HG02885 (cell line): ENCODE measurements at regions not wholly inside any gene's neighbourhood (a gene's known extent, or its start where the extent isn't known, plus 50 kb on each side); places are given as distances from the start of the nearest gene placed in this dataset.

Experiments
- ATAC-seq: cut with Tn5 transposase; IDR thresholded peaks from one replicate; pipeline ENCODE4 v1.9.1; 2021; ENCODE audit warnings: mild to moderate bottlenecking; ENCODE audit not compliant: unreplicated experiment, poor library complexity

DNA sequence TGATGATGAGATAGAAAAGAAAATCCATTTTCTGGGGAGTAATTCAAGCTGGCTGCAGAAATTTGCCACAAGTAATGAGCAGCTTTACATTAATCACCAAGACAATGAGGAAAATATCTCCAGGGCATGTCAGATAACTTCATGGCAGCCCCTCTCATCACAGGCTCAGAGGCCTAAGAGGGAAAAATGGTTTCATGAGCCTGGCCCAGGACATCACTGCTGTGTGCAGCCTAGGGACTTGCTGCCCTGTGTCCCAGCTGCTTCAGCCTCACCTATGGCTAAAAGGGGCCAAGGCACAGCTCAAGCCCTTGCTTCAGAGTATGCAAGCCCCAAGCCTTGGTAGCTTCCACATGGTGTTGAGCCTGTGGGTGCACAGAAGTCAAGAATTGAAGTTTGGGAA lies 161.7 kb downstream of the OPA1 start:
- no peak for ATAC-seq

DNA sequence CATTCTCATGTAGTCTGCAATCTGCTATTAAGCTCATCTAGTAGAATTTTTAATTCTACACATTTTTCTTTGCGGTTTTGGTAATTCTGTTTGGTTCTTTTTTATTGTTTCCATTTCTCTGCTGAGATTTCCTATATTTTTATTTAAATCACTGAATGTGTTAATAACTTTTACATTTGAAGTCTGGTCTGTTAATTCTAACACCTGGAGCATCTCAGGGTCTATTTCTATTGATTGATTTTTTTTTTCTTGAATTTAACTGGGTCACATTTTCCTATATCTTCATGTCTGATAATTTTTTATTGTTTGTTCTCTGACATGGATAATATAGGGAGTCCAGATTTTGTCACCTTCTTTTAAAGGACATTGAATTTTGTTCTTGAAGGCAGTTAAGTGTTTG lies 163.5 kb downstream of the OPA1 start:
- ATAC-seq: no peak

DNA sequence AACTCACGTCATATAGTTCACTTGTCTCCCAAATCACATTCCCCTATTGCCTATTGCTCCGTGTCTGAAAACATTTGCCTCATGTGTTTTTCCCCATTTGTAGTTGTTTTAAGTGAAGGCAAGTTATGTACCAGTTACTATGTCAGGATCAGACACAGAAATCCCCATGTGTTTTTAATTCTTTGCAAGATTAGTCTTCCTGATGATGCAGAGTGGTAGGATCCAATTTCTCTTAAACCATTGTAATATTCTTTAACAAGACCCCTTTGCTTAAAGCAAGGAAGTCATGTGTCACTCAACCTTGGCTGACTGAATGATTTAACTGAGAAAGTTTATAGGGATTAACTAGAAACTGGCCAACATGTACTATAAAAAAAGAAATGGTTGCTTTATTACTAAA lies 164.4 kb downstream of the OPA1 start:
- ATAC-seq: no peak

DNA sequence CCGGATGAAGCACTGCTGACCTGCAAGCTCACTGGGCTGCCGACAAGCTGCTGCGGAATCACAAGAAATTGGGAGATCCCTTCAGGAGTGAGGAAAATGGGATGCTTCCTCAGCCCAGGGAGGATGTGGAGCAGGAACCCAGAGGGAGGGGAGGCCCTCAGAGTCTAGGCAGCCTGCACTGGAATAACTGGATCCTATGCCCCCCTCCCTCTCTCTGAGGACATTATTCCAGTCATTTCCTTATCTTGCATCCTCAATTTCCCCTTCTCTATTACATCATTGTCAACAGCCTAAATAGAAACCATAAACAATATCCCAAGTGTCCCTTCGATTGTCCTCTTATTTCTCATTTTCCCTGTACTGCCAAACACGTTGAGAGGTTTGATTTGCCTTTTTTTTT lies 169.0 kb downstream of the OPA1 start:
- no peak for ATAC-seq

DNA sequence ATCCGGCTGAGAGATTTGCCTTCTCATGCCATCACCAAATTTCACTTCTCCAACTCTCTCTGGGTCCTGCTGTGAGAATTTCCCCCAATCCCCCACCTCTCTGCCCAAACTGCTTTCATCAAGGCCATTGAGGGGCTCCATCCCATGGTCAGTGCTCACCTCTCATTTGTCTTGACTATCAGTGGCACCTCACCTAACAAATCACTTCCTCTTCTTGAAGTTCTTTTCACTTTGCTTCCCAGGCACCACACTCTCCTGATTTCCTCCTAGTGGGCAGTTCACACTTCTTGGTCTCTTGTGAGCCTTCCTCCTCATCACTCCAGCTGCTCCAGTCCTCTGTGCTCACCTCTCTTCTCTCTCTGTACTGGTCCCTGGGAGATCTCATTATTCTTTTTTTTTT lies 169.6 kb downstream of the OPA1 start:
- no peak for ATAC-seq

DNA sequence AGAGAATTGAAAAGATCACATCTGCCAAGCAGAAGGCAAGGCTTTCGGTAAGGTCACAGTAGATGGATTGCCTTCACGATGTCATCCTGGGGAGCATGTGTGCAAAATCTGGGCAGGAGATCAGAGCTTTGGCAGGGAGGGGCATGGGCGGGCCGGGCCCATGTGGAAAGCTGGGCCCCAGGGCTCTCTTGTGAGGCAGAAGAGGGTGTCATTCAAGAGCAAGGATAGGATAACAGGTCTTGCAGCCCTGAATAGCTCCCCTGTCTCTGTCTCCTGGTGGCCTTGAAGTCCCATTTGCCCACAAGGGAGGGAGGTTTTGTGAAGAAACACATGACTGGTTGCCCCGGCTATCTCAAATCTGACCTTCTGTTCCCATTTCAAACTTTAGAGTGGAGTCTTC lies 172.0 kb downstream of the OPA1 start:
- ATAC-seq: no peak

DNA sequence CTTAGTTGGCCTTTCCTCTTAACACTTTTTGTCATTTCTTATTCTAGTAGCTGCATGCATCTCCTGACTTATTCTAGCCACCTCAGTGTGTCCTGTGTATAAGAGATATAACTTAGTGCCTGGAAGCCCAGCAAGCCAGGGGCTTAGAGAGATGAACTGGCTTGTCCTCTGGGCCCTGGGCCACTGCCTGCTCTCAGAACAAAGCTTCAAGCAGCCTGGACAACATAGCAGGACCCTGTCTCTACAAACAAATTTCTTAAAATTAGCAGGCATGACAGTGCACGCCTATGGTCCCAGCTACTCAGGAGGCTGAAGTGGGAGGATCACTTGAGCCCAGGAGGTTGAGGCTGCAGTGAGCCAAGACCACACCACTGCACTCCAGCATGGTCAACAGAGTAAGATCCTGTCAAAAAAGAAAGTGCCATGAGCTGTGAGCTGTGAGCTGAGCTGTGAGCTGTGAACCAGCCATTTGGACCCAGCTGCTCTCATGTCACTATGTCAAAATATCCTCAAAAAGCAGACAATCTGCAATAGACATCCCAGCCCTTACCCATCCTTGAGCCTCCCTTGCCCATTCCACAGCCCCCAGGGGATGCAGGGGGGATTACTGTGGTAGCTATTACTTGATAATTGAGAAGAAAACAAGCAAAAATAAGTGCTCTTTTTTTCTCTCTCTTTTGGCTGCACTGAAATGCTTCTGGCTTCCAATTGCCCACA lies 174.5 kb downstream of the OPA1 start:
- no peak for ATAC-seq

DNA sequence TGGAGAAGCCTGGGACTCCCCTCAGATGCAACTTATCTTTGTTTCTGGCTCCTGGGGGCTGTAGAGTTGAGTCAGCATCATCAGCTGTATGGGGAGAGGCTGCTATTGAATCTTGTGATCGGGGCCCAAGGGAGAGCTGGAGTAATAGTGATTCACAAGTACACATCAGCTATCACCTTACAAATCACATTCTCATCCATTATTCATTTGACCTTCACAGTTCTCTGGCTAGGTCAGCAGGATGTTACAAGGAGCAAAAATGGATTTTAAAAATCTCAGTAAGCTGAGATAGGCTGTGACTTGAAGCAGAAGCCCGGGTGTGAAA lies 175.0 kb downstream of the OPA1 start:
- no peak for ATAC-seq

DNA sequence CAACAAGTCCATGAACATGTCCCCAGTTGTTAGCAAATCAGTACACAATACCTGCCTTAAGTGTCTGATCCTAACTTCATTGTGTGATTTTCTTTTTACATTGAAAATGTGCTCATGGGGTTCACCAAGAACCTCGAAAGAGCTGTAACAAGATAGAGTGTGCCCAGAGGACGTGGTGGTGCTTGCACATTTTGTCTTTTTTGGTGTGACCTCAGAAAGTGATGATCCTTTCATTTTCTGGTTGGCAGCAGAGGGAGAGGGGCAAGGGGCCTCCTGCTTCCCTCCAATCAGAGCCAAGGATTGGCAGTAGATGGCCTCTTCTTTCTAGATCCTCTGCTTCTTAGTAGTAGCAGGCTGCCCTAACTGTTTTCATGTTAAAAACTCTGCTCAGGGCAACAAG lies 176.4 kb downstream of the OPA1 start:
- ATAC-seq: no peak

DNA sequence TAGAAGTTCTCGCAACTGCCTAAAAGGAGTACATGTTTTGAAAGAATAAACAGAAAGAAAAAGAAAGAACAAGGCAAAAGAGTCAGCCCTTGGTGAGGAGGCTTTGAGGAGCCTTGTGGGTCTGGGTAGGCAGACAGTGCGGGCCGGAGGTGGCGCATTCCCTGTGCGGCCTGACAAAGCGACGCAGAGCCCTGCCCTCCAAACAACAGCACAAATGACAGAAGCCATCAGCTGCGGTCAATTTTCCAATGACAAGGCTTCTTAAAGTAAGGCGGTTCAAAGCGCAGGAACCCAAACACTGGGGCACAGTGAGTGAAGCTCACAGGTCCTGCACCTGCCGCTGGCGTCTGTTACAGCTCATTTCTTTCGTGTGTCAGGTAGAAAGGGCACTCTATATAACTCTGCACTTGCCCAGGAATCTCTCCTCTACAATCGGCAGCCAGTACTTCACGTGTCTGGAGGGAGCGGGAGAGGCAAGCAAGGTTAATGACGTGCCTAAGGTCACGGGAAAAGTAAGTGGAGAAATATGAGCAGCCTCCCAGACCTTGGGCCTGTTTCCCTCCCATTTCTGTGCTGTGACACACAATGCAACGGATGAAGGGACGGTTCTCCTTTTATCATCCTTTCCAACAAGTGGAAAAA lies 178.1 kb downstream of the OPA1 start:
- no peak for ATAC-seq

DNA sequence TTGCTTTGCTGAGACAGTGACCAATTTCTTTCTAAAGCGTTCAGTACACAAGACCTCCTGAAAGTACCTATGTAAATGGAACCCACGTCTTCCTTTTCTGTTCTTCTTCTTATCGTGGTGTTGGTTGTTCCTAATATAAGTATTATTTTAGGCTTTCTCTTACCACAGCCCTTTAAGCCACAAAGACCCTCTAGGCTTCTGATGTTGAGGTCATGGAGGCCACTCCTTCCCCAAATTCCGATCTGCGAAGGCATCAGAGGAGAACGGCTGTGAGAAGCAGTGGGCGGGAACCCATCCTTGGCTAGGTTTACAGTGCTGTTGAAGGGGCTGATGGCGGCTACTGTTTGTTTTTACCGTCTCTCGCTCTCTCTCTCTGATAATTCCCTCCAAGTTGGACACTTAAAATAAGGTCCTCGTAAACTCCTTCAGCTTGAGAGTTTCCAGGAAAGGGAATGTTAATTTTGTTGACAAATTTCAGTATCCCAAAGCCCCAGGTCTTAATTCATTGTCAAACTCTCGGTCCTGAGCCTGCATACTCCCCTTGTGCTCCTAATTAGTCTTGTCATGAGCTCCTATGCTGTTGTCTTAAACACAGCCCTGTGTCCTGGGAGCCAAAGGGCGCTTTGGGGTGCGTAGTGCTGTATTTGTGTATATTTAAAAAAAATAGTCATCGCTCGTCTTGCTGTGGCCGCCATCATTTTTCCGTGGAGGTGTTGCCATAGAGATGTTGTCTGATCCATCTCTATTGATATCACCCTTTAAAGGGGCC lies 178.8 kb downstream of the OPA1 start:
- no peak for ATAC-seq

DNA sequence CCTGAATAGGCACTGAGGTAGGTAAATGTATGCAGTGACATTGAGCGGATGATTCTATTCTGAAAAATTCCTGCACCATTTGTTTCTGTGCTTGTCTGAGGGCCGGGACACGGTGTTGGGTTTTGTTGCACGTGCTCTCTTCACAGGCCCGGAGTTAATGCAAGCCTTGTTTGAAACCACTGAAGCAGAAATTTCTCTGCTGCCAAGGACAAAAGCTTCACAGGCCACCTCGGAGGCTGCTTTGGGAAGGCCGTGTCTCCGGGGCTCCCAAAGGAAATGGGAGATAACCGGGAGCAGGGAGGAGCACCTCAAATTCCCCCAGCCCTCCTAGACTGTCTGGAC lies 179.4 kb downstream of the OPA1 start:
- ATAC-seq: no peak

DNA sequence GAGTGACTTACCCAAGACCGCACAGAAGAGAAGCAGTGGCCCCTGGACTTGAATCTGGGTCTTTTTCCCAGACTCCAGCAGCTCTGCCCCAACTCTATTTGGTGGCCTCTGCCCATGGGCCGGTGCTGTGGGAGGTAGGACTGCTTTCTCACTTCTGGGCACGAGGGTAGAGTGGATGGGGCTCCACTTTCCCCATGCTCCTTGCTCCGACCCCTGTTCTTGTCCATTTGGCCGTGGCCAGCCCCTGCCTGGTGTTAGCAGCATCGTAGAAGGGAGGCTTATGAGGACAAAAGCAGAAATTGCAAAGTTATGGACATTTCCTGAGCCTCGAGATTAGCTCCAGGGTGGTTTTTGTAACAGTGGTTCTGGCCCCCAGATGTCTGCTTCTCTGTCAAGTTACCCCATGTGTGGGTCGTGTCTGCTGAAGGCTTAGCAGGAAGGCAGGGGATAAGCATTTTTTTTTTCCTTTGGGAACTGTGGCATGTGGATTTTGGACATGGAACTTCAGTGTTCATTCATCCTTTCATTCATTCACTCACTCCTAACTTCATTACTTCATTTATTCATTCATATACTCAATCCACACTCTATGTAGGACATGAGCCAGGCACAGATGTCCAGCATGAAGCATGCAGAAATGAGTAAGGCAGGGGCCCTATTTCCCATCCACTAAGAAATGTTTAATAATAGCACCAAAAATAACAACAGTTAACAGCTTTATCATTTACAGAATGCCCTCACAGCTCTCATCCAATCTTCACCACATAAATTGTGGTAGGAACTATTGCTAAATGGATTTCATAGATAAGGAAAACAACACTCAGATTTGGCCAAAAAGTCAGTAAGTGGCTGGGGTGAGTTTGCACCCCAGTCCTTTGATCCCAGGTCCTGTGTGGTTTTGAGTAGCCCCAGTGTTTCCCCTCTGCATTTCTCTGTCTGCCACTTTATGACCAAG lies 180.5 kb downstream of the OPA1 start:
- no peak for ATAC-seq

DNA sequence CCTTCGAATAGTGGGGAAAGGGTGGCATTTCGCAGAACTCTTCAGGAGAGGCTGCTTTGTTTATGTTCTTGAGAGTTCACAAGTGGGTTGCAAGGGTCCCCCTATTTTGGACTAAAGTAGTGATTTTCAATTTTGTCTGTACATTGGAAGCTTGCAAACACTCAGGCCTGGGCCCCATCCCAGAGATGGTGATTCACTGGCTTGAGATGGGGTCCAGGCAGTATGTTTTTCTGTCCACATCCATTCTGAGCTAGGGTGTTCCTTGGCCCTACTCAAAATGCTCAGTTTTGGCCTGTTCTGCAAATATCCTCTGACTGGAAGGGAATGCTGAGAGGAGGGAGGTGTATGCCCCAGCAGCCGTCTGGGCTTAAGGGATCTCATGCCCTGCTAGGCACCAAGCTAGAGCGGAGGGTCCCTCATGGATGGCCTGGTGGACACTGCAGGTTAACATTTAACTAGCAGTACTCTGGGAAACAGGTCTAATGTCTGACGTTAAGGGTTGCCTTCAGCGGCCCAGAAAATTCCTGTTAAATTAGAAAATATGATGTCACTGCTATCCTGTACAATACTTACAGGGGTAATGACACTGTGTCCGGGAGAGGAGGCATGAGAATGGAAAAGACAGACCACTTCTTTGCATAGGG lies 181.4 kb downstream of the OPA1 start:
- no peak for ATAC-seq

DNA sequence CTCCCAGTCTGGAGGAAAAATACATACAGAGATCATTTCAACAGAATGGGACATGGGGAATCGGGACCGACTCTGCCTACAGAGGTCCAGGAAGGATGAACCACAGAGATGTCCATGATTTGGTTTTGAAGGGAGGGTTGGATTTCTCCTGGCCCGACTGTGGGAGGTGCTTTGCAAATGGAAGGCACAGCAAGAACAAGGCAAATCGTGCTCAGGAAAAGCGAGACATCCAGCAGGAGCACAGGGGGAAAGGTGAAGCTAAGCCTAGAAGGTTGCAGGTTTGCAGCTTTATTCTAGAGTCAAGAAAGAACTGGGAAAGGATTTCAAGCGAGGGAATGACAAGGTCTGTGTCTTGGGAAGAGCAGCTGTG lies 181.9 kb downstream of the OPA1 start:
- ATAC-seq: no peak

DNA sequence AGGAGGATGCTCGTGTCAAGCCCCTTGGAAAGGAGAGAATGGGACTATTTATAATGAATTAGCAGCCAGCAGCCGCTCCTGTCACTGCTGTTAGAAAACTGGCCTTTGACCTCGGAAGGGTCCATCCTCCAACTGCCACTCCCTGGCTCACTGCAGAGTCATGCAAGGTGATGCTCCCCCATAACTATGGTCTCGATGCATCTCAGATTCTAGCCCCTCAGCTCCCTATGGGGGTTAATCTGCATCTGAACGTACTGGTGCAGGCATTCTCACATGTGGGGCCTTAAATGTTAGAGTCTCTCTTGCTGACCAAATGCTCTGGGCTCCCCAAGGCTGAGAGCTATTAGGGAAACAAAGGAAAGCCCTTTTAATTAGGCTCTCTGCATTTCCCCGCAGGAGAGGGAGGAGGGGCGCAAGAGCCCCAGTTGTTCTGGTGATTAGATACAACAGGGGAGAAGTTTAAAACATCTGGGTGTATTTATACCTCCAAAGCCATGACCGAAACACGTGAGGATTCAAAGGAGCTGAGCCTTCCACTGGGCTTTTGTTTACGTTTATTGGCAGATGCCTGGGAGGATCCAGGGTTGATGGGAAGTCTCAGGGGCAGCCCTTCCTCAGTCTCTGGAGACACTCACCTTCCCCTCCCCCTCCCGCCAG lies 182.5 kb downstream of the OPA1 start:
- ATAC-seq: no peak

DNA sequence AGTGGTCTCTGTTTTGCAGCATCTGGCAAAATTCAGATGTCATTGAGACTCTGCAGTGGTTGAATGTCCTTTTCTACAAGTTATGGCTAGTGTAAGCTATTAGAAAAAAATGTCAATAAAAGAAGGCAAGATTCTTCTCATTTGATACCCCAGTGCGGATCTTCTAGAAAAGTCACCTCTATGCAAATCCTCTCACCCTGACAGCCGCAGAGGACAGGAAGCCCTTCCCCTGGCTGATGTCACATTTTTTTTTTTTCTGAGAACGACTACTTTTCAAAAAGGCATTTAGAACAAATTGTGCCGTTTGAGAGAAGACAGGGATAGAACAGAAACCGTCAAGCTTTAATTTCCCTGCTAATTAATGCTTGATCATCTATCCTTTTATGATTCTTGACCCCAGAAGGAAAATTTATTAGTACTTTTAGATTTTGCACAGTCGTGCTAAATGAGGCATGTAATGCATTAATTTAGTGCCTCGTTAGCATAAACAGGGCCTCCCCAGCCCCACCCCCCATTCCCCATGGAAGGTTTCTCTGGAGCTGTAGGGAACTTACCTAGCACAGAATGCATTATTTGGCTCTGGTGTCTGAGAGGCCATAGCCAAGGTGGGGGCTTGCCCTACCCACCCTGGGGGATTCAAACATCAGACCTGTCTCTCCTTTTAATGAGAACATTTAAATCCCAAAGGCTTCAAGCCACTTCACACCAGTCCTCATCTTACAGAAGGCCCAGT lies 183.8 kb downstream of the OPA1 start:
- ATAC-seq: no peak

DNA sequence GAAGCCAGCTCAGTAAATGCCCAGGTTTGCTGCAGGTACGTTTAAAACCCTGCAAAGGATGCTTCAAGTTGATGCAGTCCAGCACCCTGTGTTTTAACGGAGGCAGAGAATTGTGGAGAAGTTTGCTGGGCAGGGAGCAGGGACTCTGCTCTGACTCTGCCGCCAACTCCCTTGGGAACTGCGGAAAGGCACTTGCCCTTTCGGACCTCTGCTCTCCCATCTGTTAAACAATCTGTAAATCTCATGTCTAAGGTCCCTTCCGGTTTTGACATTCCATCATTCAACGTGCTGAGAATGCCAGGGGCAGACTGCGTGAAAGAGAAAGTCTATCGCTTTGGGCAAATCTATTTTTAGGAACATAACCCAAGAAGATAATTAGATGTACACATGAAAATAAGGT lies 184.5 kb downstream of the OPA1 start:
- ATAC-seq: no peak

DNA sequence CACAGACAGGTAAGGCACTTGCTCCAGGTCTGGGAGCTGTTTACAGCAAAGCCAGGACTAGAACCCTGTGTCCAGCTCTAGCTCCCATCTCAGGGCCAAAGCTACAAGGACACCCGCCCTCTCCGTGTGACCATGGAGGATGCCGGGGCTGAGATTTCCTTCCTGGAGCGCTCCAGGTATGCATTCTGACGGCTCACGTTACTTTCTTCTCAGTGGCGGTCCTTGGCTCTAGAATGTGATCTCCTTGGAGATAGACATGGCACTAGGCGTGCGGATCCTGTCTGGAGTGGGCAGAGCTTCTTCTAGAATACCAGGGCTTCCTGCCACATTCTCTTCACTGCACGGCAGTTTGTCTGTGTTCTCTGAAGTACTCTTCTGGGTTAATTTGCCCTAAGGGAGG lies 185.7 kb downstream of the OPA1 start:
- no peak for ATAC-seq
